GM18505 (cell line): ENCODE measurements at regions not wholly inside any gene's neighbourhood (a gene's known extent, or its start where the extent isn't known, plus 50 kb on each side); places are given as distances from the start of the nearest gene placed in this dataset.

Experiments
- ATAC-seq: cut with Tn5 transposase; IDR thresholded peaks from one replicate; pipeline ENCODE4 v1.9.1; 2021; ENCODE audit not compliant: unreplicated experiment
- POLR2A ChIP-seq: IDR thresholded peaks from 4 replicates; pipeline ENCODE4 v1.6.1; 2011; ENCODE audit warnings: borderline replicate concordance; ENCODE audit not compliant: insufficient read depth, insufficient read length; ENCODE audit errors: extremely low read depth

GRCh38 chr10:108597657-108598319 is 1325.5 kb downstream of the XPNPEP1 start:
- no peak for ATAC-seq
- no peak for TF ChIP-seq POLR2A

GRCh38 chr10:108597031-108597430 is 1326.3 kb downstream of the XPNPEP1 start:
- no peak for TF ChIP-seq POLR2A
- ATAC-seq = no peak

- no peak for ATAC-seq
- no peak for TF ChIP-seq POLR2A
Observed at GRCh38 chr10:108592956-108593355, 1330.4 kb downstream of the XPNPEP1 start.

- no peak for ATAC-seq
- TF ChIP-seq POLR2A = no peak
Observed at GRCh38 chr10:108591417-108591816, 1331.9 kb downstream of the XPNPEP1 start.

DNA sequence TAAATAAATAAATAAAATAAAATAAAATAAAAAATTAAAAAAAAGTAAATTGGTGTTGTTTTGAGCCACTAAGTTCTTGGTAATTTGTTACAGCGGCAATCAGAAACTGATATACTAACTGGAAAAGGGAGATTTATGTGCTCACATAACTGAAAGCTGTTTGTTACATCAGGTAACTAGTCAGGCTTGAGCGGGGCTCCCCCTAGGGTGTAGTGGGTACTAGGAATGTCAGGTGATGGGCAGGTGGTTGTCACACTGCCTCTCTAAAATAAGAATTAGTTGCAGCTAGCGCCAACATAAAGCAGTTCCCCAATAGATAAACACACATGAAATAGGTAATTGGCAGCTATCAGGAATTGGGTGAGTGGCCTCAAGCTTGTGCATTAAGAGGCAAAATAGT is 1336.9 kb downstream of the XPNPEP1 start:
- no peak for TF ChIP-seq POLR2A
- ATAC-seq = no peak

DNA sequence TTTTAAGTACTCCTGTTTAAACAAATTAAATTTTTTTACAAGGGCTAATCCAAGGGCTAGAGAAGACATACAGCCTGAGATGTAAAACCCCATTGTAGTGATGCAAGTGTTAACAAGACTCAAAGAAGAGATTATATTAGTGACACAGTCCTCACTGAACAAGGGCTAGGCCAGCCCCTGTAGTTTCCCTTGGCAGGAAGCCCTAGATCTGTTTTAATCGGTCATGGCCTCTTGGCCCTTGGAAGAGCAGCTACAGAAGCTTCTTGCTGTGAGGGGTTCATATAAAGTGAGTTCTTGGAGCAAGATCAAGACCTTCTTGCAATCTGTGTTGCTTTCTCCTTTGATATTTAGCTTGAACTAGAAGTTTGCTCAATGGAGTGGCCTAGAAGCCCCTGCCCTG is 1339.4 kb downstream of the XPNPEP1 start:
- no peak for ATAC-seq
- no peak for TF ChIP-seq POLR2A

DNA sequence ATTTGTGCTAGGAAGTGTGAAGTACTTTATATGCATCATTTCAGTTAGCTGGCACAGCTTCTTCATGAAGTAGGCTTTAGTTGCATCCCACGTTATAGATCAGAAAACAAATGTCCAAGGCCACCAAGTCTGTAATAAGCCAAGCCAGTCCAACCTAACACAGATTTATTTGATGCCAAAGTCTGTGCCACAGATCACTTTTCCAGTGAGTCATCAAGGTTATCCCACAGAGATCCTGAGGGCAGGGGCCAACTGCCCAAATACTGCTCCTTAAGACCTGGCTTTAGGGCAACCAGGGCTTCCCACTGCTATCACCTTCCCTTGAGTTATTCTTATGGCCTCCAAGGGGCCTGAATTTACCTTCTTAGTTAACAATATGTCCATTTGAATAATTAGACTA is 1340.4 kb downstream of the XPNPEP1 start:
- TF ChIP-seq POLR2A = no peak

GRCh38 chr10:108582387-108582786 is 1340.9 kb downstream of the XPNPEP1 start:
- ATAC-seq = no peak
- TF ChIP-seq POLR2A = no peak

More for the DNA sequence above, 1340.4 kb downstream of the XPNPEP1 start:
- no peak for ATAC-seq

GRCh38 chr10:108578258-108578657 is 1345.1 kb downstream of the XPNPEP1 start:
- no peak for TF ChIP-seq POLR2A
- no peak for ATAC-seq

DNA sequence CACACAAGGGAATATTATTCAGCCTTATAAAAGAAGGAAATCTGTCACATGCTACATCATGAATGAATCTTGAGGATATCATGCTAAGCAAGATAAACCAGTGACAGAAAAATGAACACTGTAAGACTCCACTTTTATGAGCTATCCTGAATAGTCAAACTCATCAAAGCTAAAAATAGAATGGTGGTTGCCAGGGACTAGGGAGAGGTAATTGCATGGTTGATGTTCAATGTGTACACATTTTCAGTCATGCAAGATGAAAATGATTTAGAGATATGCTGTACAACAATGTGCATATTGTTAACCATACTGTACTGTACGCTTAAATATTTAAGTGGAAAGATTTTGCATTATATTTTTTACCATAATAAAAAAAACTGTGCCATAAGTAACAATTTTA is 1349.1 kb downstream of the XPNPEP1 start:
- no peak for TF ChIP-seq POLR2A

GRCh38 chr10:108568824-108569223 is 1354.5 kb downstream of the XPNPEP1 start:
- TF ChIP-seq POLR2A = no peak
- peak; percentile 14 for ATAC-seq

More for the DNA sequence above, 1349.1 kb downstream of the XPNPEP1 start:
- no peak for ATAC-seq

DNA sequence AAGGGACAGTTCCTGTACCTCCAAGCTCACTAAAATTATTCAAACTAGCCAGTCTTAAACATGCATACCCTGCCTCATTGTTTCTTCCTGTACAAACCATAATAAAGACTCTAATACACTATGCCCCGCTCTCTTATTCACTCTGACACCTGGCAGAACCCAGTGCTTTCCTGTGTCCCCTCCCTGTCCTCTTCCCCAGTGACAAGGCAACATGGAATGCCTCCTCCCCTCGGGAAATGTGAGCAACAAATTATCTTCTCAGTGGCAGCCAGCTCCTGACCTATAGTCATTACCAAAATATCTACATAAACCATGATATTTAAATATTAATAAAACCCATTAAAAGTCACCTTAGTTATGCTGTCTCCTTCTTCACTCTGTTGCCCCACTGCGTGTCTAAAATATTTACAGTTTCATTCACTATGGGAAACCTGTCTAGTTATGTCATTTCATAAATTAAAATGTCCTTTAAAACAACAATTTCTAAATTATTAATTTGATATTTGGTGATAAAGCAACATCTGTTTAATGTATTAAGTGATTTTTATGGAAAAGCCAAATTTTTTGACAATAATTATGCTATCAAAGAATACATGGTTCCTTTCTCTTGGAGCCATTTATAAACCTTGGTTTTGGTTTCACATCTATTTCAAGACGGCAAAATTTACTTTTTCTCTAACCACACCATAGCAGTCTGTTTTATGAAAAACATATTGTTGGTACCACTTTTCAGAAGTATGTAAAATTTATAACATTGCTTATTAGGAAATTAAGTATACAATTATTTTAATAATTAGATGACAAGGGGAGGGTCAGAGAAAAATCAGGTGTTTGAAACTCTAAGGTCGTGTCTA is 1355.2 kb downstream of the XPNPEP1 start:
- peak; percentile 49 for ATAC-seq
- no peak for TF ChIP-seq POLR2A

DNA sequence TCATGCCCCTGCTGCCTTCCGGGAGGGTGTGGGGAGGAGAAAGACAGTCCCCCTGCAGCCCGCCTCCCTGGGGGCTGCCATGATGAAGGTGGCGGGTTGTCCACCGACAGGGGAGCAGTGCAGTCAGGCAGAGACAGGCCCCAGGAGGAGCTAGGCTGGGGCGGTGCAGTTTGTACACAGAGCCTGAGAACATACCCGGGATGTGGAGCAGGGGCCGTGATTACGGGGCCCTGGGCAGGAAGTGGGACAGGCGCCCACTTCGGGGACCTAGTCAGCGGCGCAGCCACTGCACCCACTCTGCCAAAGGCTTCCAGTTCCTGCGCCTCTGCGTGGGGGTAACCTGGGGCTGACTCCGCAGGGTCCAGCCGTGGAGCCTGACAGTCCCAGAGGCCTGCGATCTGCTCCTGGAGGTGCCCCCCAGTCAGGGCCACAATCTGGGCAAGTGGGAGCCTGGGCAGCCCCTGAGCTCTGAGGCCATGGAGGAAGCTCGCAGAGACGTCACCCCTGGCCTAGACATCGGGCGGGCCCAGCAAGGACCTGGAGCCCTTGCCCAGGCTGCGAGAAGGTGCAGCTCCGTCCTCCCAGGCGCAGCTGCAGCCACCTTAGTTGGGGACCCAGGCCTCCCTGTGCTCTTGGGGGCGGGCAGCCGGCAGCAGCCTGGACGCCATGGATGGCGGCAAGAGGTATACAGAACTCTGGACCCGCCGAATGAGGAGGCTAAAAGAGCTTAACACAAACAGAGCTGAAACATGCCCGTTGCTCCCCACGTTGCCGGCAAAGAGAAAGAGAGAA is 1356.8 kb downstream of the XPNPEP1 start:
- TF ChIP-seq POLR2A = no peak
- ATAC-seq = no peak

DNA sequence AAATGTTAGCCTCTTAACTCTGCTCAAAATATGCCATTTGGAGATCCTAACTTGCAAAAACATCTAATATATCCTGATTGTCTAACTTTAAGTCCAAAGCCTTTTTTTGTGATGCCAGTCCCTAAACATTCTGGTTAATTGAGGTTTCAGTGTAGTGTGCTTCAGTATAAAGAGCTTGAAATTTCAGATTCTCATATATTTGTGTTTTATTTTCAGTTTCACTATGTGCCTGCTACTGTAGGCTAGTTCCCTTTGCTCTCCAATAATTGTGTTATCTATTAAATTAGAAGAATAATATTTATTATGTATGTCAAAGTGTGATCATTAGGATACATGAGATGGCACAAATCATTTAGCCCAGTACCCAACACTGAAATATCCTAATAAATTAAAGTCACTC is 1361.2 kb downstream of the XPNPEP1 start:
- no peak for ATAC-seq

DNA sequence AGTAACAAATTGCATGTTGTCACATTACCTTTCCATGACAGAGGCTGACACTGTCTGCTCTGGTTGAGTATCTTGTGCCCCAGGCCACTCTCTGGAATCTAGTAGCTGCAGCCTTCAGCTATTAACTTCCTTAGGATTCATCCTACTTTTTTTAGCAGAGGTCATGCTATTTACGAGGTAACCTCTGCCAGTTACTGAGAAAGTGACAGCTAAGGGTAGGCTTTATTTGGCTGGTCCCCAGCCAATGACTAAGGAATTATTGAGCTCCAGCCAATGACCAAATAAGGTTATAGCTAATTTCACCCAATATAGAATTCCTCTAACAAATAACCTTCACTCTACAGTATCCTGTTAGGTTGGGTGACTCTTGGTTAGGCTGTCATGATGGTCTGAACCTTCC is 1361.7 kb downstream of the XPNPEP1 start:
- ATAC-seq = no peak
- no peak for TF ChIP-seq POLR2A

More for the DNA sequence above, 1361.2 kb downstream of the XPNPEP1 start:
- TF ChIP-seq POLR2A = no peak
